Adrenal gland (tissue), 9 donors: ENCODE measurements at regions not wholly inside any gene's neighbourhood (a gene's known extent, or its start where the extent isn't known, plus 50 kb on each side); places are given as distances from the start of the nearest gene placed in this dataset.
"Not testable (repeated sequence)": the region's sequence is repeated elsewhere in the genome, so short reads cannot be mapped to it uniquely, and the experiment has no call there.

Experiments used
- DNase-seq, 7 donors: peaks; one replicate each; pipeline ENCODE4 v3.0.0-alpha.2; 2019 to 2020
- H3K27ac ChIP-seq, 5 donors: fragments of 200-600 bp; sonication (generic) in 4 of 5; 1 replicate in 3 of 5; 2 replicates in 2 of 5; pipeline versions ENCODE4 v1.5.1 to v1.8.0; 2016 to 2020; ENCODE audit warnings: mild to moderate bottlenecking in 1 of 5
- H3K27me3 ChIP-seq: fragments of 200-600 bp; 2 replicates; pipeline ENCODE4 v1.8.0; 2021
- H3K36me3 ChIP-seq, 2 donors: fragments of 200-600 bp; replicated peaks in 1 of 2; 1 replicate in 1 of 2; 2 replicates in 1 of 2; pipeline versions ENCODE4 v1.5.1 to v1.8.0; 2018 to 2022
- H3K4me1 ChIP-seq, 2 donors: fragments of 200-600 bp; replicated peaks in 1 of 2; 1 replicate in 1 of 2; 2 replicates in 1 of 2; pipeline versions ENCODE4 v1.5.1 to v1.8.0; 2018 to 2021
- H3K4me3 ChIP-seq, 4 donors: fragments of 200-600 bp; sonication (generic) in 3 of 4; one replicate each; pipeline ENCODE4 v1.5.1; 2016 to 2018
- H3K9me3 ChIP-seq, 3 donors: fragments of 200-600 bp; sonication (generic) in 1 of 3; replicated peaks in 1 of 3; 1 replicate in 2 of 3; 2 replicates in 1 of 3; pipeline versions ENCODE4 v1.5.1 to v1.8.0; 2016 to 2021
- POLR2A ChIP-seq, 2 donors: fragments of 450-650 bp; IDR thresholded peaks; one replicate each; pipeline ENCODE4 v1.6.1; 2017; ENCODE audit warnings: antibody characterized with exemption in 2 of 2, mild to moderate bottlenecking in 2 of 2, moderate library complexity in 1 of 2
- WGBS, 4 donors: extraction: QIAGEN DNeasy Blood & Tissue Kit in 2 of 4; methylation state at CpG; one replicate each; pipeline versions ENCODE4 v1.1.5 to v1.1.7; 2013 to 2017; 5-methylcytosine and 5-hydroxymethylcytosine counted together
- intact Hi-C, 2 donors: fragments of 100-400 bp; cut with DNase I; formaldehyde crosslinking; loops; one replicate each; pipeline versions ENCODE4 v1.14.1 to v1.15.0; 2022 to 2023
- small RNA-seq, 2 donors: library from RNA; depleted of rRNA; stranded (forward); fragments of <200 nt; gene quantifications; one replicate each; pipeline ENCODE3, GENCODE V24; 2016
- TF ChIP-seq, protein P1 (sequence below), 6 experiments: fragments of 450-650 bp in 4 of 6; fragments of 200-600 bp in 2 of 6; sonication (generic) in 1 of 6; IDR thresholded peaks; 1 replicate in 5 of 6; 2 replicates in 1 of 6; pipeline versions ENCODE4 v1.5.1 to v1.8.0; 2016 to 2021; ENCODE audit warnings: antibody characterized with exemption in 6 of 6, mild to moderate bottlenecking in 2 of 6, moderate library complexity in 1 of 6
- donor health status: healthy with polysubstance abuse.
- donor health status: Bipolar disorder and iron deficiency.
- donor health status: DM: yes; HTN: yes; CAD: no.
- donor health status: DM: no; HTN: no; CAD: no.
- donor health status: DM: no; HTN: no; CAD: no.

DNA sequence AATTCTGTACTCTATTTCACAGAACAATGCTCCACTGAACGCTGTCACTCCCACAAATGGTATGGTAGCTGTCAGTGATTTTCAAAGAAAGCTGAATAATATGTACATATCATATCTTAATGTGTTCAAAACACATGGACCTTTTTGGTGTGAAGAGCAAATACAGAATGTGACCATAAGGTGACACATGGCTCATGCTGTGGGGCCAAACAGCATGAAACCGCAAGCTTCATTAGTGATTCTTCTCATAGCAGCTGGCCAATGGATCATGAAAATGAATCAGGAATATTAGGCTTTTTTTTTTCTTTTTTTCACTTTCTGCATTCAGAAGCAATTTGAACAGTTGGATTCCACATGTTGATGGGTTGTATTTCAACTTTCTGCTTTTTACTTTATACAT, 54.9 kb upstream of the CDH9 start:
- Histone ChIP-seq H3K9me3 (no peaks in the 10 kb centered on the region), H3K36me3 (no peaks in the 10 kb centered on the region), H3K4me3 (no peak overlapping the region), H3K4me1 (no peaks in the 10 kb centered on the region), H3K27me3 (no peaks in the 10 kb centered on the region), H3K27ac (no peak overlapping the region)
- DNase-seq, result no peak
- 71 to 82% (median 77%) methylated on average over 2 of the region's 2 CpGs for WGBS, 4 donors
- intact Hi-C loops, result no loop called here
- TF ChIP-seq POLR2A (IDR thresholded peaks at IDR 0.05), result no peak
- TF ChIP-seq, protein P1, sequence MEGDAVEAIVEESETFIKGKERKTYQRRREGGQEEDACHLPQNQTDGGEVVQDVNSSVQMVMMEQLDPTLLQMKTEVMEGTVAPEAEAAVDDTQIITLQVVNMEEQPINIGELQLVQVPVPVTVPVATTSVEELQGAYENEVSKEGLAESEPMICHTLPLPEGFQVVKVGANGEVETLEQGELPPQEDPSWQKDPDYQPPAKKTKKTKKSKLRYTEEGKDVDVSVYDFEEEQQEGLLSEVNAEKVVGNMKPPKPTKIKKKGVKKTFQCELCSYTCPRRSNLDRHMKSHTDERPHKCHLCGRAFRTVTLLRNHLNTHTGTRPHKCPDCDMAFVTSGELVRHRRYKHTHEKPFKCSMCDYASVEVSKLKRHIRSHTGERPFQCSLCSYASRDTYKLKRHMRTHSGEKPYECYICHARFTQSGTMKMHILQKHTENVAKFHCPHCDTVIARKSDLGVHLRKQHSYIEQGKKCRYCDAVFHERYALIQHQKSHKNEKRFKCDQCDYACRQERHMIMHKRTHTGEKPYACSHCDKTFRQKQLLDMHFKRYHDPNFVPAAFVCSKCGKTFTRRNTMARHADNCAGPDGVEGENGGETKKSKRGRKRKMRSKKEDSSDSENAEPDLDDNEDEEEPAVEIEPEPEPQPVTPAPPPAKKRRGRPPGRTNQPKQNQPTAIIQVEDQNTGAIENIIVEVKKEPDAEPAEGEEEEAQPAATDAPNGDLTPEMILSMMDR (IDR thresholded peaks at IDR 0.05), result no peak

DNA sequence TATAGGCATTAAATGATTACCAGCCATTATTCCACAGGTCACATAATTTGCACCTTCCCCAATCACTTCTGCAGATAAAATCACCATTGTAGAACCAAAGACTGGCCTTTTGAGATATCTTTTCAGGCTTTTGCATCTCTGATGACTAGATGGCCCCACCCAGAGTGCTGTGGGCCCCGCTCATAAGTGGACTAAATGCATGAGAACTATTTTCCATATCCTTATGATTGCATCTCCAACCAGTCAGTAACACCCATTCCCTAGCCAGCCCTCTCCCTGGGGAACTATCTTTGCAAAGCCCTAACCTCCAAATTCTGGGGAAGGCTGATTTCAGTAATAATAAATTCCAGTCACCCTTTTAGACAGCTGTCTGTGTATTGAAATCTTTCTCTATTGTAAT, 53.5 kb upstream of the CDH9 start:
- intact Hi-C loops, result no loop called here
- no peaks in the 10 kb centered on the region for H3K9me3 ChIP-seq
- no peaks in the 10 kb centered on the region for H3K4me1 ChIP-seq
- H3K27ac ChIP-seq, result no peak overlapping the region
- no peaks in the 10 kb centered on the region for H3K27me3 ChIP-seq
- TF ChIP-seq, protein P1 (IDR thresholded peaks at IDR 0.05), result no peak
- TF ChIP-seq POLR2A (IDR thresholded peaks at IDR 0.05), result no peak
- 62 to 67% (median 62%) methylated on average over 1 of the region's 1 CpG for WGBS, 4 donors
- no peak for DNase-seq
- no peak overlapping the region for H3K4me3 ChIP-seq
- H3K36me3 ChIP-seq, result no peaks in the 10 kb centered on the region

DNA sequence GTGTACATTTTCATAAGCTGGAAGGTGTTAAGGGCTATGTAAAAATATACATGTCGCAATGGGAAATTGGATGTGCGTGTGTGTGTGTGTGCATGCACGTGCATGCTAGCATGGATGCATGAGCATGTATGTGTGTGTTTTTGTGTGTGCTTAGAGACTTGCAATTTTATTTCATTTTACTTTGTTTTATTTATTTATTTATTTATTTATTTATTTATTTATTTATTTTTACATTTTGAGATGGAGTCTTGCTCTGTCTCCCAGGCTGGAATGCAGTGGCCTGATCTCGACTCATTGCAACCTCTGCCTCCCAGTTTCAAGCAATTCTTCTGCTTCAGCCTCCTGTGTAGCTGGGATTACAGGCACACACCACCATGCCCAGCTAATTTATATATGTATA, 50.4 kb upstream of the CDH9 start:
- intact Hi-C loops, H3K27me3 ChIP-seq, H3K36me3 ChIP-seq, H3K4me3 ChIP-seq, H3K9me3 ChIP-seq, H3K27ac ChIP-seq, DNase-seq, H3K4me1 ChIP-seq: not testable (repeated sequence)
- 88 to 92% (median 91%) methylated on average over 4 of the region's 4 CpGs for WGBS, 4 donors

Small RNAs in the stretch of these regions (small RNA-seq; reads per million reads assigned to genes)
- 0 reads per million in 2 donors for gene AC010385.1
- gene AC010385.3, result 0 reads per million in 2 donors
- gene AC026421.1, result 0 reads per million in 2 donors
- gene AC114300.1, result 0 reads per million in 2 donors
- 0 reads per million in 2 donors for gene LSP1P3
- 0 reads per million in 2 donors for gene RF00425
- gene RNU6-738P, result 0 to 0.08 reads per million in 2 donors
- 0 reads per million in 2 donors for gene RNU6-909P
- 0 reads per million in 2 donors for gene UBL5P1
